PFSK-1 (cell line): ENCODE measurements at regions not wholly inside any gene's neighbourhood (a gene's known extent, or its start where the extent isn't known, plus 50 kb on each side); places are given as distances from the start of the nearest gene placed in this dataset.

Experiments
- FOXP2 ChIP-seq: optimal IDR thresholded peaks from 2 replicates; pipeline ENCODE3; 2011; ENCODE audit warnings: borderline replicate concordance, control low read depth, inconsistent platforms; ENCODE audit not compliant: insufficient read depth; ENCODE audit errors: extremely low read length, extremely low read depth
- POLR2AphosphoS5 ChIP-seq: IDR thresholded peaks from 2 replicates; pipeline ENCODE4 v1.6.1; 2012; ENCODE audit warnings: low read depth, mild to moderate bottlenecking, control low read depth, low read length, moderate library complexity
- REST ChIP-seq, 2 experiments: IDR thresholded peaks; 2 replicates each; pipeline versions ENCODE4 v1.6.1 to v1.8.0; 2011 to 2012; ENCODE audit warnings: low read depth in 2 of 2, low read length in 2 of 2, control low read depth in 1 of 2, inconsistent platforms in 1 of 2, mild to moderate bottlenecking in 1 of 2, moderate library complexity in 1 of 2; ENCODE audit not compliant: insufficient read depth in 1 of 2
- SIN3A ChIP-seq: IDR thresholded peaks from 2 replicates; pipeline ENCODE4 v1.6.1; 2012; ENCODE audit warnings: mild to moderate bottlenecking, low read length, moderate library complexity, borderline replicate concordance; ENCODE audit not compliant: insufficient read depth
- TAF1 ChIP-seq: IDR thresholded peaks from 2 replicates; pipeline ENCODE4 v1.6.1; 2012; ENCODE audit warnings: low read length, control low read depth, borderline replicate concordance; ENCODE audit not compliant: insufficient read depth

GRCh38 chr6:23174781-23175361, 605.5 kb downstream of the HDGFL1 start:
- TF ChIP-seq POLR2AphosphoS5 = no peak
- TF ChIP-seq TAF1 = no peak
- no peak for TF ChIP-seq REST (IDR thresholded peaks at IDR 0.05; ENCODE audit: insufficient read depth in 1 of 2, low read depth in 2 of 2, low read length in 2 of 2)
- TF ChIP-seq FOXP2 = no peak
- TF ChIP-seq SIN3A = no peak

- no peak for TF ChIP-seq SIN3A
- no peak for TF ChIP-seq FOXP2
- no peak for TF ChIP-seq POLR2AphosphoS5
- TF ChIP-seq REST (IDR thresholded peaks at IDR 0.05; ENCODE audit: insufficient read depth in 1 of 2, low read depth in 2 of 2, low read length in 2 of 2) = no peak
- TF ChIP-seq TAF1 = no peak
Observed at GRCh38 chr6:23175391-23175790, 606.0 kb downstream of the HDGFL1 start.

- TF ChIP-seq TAF1 = no peak
- TF ChIP-seq REST (IDR thresholded peaks at IDR 0.05; ENCODE audit: insufficient read depth in 1 of 2, low read depth in 2 of 2, low read length in 2 of 2) = no peak
Observed at GRCh38 chr6:23176471-23176870, 607.1 kb downstream of the HDGFL1 start.

- TF ChIP-seq FOXP2 (no peak), REST (IDR thresholded peaks at IDR 0.05; ENCODE audit: insufficient read depth in 1 of 2, low read depth in 2 of 2, low read length in 2 of 2) (no peak), TAF1 (no peak), POLR2AphosphoS5 (no peak), SIN3A (no peak)
Observed at GRCh38 chr6:23176883-23177282, 607.5 kb downstream of the HDGFL1 start.

GRCh38 chr6:23177806-23178205, 608.4 kb downstream of the HDGFL1 start:
- TF ChIP-seq SIN3A = no peak
- no peak for TF ChIP-seq POLR2AphosphoS5
- no peak for TF ChIP-seq FOXP2
- no peak for TF ChIP-seq REST (IDR thresholded peaks at IDR 0.05; ENCODE audit: insufficient read depth in 1 of 2, low read depth in 2 of 2, low read length in 2 of 2)
- TF ChIP-seq TAF1 = no peak
